ENCODE measurements at regions not wholly inside any gene's neighbourhood (a gene's known extent, or its start where the extent isn't known, plus 50 kb on each side); places are given as distances from the start of the nearest gene placed in this dataset.

DNA sequence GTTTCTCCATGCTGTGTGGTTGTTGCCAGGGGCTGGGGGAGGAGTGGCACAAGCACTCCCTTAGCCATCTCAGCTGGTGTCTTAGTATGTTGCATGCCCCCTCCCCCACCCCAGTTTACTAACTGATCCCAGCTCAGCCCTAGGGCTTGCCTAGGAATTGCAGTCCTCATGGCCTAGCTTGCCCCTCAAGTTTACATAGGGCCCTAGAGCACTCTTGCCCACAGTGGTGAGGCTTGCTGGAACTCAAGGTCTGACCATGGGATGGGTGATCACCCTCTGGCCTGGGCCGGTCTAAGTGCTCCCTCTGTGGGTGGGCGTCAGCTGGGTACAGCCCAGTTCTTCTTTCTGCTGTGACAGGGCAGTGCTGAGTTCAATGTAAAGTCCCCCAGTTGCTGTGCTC, 156.1 kb upstream of the PIEZO2 start:
- Histone ChIP-seq H3K27me3 (ENCODE audit: insufficient read depth, low read length) (no peaks in the 10 kb centered on the region), H3K9me2 (ENCODE audit: low read depth, low read length) (no peaks in the 10 kb centered on the region), H3F3A (ENCODE audit: insufficient read depth, low read length) (no peaks in the 10 kb centered on the region), H3K9ac (ENCODE audit: low read length) (no peak overlapping the region), H3K4me1 (ENCODE audit: insufficient read depth, low read length, severe bottlenecking) (no peaks in the 10 kb centered on the region), H3K79me2 (ENCODE audit: insufficient read depth, low read length) (no peaks in the 10 kb centered on the region), H4K20me1 (ENCODE audit: insufficient read depth, low read length) (no peaks in the 10 kb centered on the region), H3K36me3 (ENCODE audit: insufficient read depth, low read length) (no peaks in the 10 kb centered on the region), H3K9me3 (ENCODE audit: low read length) (no peaks in the 10 kb centered on the region; the same call in 1 of the 2 replicates), H3K4me3 (ENCODE audit: low read depth, low read length, poor library complexity, severe bottlenecking) (no peak overlapping the region), H3K27ac (ENCODE audit: low read depth, low read length, poor library complexity, severe bottlenecking) (no peak overlapping the region), H2AFZ (ENCODE audit: low read length) (no peak overlapping the region), H3K4me2 (ENCODE audit: low read length) (no peak overlapping the region)
- TF ChIP-seq, protein P1, sequence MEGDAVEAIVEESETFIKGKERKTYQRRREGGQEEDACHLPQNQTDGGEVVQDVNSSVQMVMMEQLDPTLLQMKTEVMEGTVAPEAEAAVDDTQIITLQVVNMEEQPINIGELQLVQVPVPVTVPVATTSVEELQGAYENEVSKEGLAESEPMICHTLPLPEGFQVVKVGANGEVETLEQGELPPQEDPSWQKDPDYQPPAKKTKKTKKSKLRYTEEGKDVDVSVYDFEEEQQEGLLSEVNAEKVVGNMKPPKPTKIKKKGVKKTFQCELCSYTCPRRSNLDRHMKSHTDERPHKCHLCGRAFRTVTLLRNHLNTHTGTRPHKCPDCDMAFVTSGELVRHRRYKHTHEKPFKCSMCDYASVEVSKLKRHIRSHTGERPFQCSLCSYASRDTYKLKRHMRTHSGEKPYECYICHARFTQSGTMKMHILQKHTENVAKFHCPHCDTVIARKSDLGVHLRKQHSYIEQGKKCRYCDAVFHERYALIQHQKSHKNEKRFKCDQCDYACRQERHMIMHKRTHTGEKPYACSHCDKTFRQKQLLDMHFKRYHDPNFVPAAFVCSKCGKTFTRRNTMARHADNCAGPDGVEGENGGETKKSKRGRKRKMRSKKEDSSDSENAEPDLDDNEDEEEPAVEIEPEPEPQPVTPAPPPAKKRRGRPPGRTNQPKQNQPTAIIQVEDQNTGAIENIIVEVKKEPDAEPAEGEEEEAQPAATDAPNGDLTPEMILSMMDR (IDR thresholded peaks at IDR 0.05; ENCODE audit: low read length), result no peak
- no peak for TF ChIP-seq EZH2 (IDR thresholded peaks at IDR 0.05; ENCODE audit: borderline replicate concordance, low read length)

DNA sequence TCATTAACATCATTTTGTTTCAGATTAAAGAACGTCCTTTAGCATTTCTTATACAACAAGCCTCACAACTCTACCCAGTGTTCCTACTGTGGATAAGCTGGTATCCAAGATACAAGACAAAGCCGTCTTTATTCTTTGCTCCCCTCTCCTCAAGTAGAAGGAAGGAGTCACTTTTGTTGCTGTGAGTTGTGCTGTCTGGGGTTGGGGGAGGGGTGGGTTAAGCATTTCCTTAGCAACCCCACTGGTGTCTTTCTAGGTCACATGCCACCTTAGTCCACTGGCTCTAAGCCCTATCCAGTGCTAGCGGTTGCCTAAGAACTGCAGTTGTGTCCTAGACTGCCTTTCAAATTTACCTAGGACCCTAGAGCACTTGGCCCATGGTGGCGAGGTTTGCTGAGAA, 155.6 kb upstream of the PIEZO2 start:
- Histone ChIP-seq H4K20me1 (ENCODE audit: insufficient read depth, low read length) (no peaks in the 10 kb centered on the region), H3K4me2 (ENCODE audit: low read length) (no peak overlapping the region), H3K27me3 (ENCODE audit: insufficient read depth, low read length) (no peaks in the 10 kb centered on the region), H3K4me1 (ENCODE audit: insufficient read depth, low read length, severe bottlenecking) (no peaks in the 10 kb centered on the region), H2AFZ (ENCODE audit: low read length) (no peak overlapping the region), H3K36me3 (ENCODE audit: insufficient read depth, low read length) (no peaks in the 10 kb centered on the region), H3K9me3 (ENCODE audit: low read length) (no peaks in the 10 kb centered on the region; the same call in 1 of the 2 replicates), H3F3A (ENCODE audit: insufficient read depth, low read length) (no peaks in the 10 kb centered on the region), H3K27ac (ENCODE audit: low read depth, low read length, poor library complexity, severe bottlenecking) (no peak overlapping the region), H3K79me2 (ENCODE audit: insufficient read depth, low read length) (no peaks in the 10 kb centered on the region), H3K9me2 (ENCODE audit: low read depth, low read length) (no peaks in the 10 kb centered on the region), H3K4me3 (ENCODE audit: low read depth, low read length, poor library complexity, severe bottlenecking) (no peak overlapping the region), H3K9ac (ENCODE audit: low read length) (no peak overlapping the region)
- no peak for TF ChIP-seq EZH2 (IDR thresholded peaks at IDR 0.05; ENCODE audit: borderline replicate concordance, low read length)
- TF ChIP-seq, protein P1 (IDR thresholded peaks at IDR 0.05; ENCODE audit: low read length), result no peak

DNA sequence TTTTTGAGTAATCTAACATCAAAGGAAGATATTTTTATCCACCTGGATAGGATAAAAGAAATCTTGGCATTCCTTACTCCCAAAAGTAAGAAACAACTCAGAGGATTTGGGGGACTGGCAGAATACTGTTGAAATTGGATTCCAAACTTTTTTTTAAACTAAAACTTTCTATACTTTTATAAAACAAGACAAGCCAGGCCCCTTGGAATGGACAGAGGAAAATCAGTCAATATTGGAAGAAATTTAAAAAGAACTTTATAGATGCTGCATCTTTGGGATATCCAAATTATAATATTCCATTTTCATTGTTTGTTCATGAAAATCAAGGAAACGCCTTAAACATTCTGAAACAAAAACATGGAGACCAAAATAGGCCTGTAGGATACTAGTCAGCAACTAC, 147.6 kb upstream of the PIEZO2 start:
- Histone ChIP-seq H3K27me3 (ENCODE audit: insufficient read depth, low read length) (no peaks in the 10 kb centered on the region; the same call in 1 of the 2 replicates), H3K79me2 (ENCODE audit: insufficient read depth, low read length) (no peaks in the 10 kb centered on the region), H3F3A (ENCODE audit: insufficient read depth, low read length) (no peaks in the 10 kb centered on the region), H2AFZ (ENCODE audit: low read length) (no peak overlapping the region), H3K27ac (ENCODE audit: low read depth, low read length, poor library complexity, severe bottlenecking) (no peak overlapping the region), H3K9me2 (ENCODE audit: low read depth, low read length) (no peaks in the 10 kb centered on the region), H3K9me3 (ENCODE audit: low read length) (no peaks in the 10 kb centered on the region; the same call in 1 of the 2 replicates), H3K4me3 (ENCODE audit: low read depth, low read length, poor library complexity, severe bottlenecking) (no peak overlapping the region), H4K20me1 (ENCODE audit: insufficient read depth, low read length) (no peaks in the 10 kb centered on the region), H3K9ac (ENCODE audit: low read length) (no peak overlapping the region), H3K4me2 (ENCODE audit: low read length) (no peak overlapping the region), H3K4me1 (ENCODE audit: insufficient read depth, low read length, severe bottlenecking) (no peaks in the 10 kb centered on the region), H3K36me3 (ENCODE audit: insufficient read depth, low read length) (no peaks in the 10 kb centered on the region)
- TF ChIP-seq EZH2 (IDR thresholded peaks at IDR 0.05; ENCODE audit: borderline replicate concordance, low read length), result no peak
- TF ChIP-seq, protein P1 (IDR thresholded peaks at IDR 0.05; ENCODE audit: low read length), result no peak
